Right atrium auricular region (tissue), 2 donors: ENCODE measurements at regions not wholly inside any gene's neighbourhood (a gene's known extent, or its start where the extent isn't known, plus 50 kb on each side); places are given as distances from the start of the nearest gene placed in this dataset.

Experiments used
- DNase-seq: peaks from one replicate; pipeline ENCODE4 v3.0.0-alpha.2; 2019; ENCODE audit warnings: low spot score
- H3K27ac ChIP-seq, 2 donors: fragments of 200-600 bp; sonication (generic); 1 replicate in 1 of 2; 2 replicates in 1 of 2; pipeline ENCODE4 v1.5.1; 2016 to 2019
- H3K27me3 ChIP-seq, 2 donors: fragments of 200-600 bp; sonication (generic); one replicate each; pipeline versions ENCODE4 v1.5.1 to v1.6.0; 2017 to 2019
- H3K36me3 ChIP-seq: fragments of 200-600 bp; sonication (generic); one replicate; pipeline ENCODE4 v1.5.1; 2016
- H3K4me1 ChIP-seq, 2 donors: fragments of 200-600 bp; sonication (generic); one replicate each; pipeline versions ENCODE4 v1.5.1 to v1.6.0; 2017 to 2019
- H3K4me3 ChIP-seq, 2 donors: fragments of 200-600 bp; sonication (generic); 1 replicate in 1 of 2; 2 replicates in 1 of 2; pipeline ENCODE4 v1.5.1; 2017 to 2019; ENCODE audit warnings: mild to moderate bottlenecking in 1 of 2, moderate library complexity in 1 of 2
- H3K9me3 ChIP-seq, 2 donors: fragments of 200-600 bp; sonication (generic); one replicate each; pipeline ENCODE4 v1.5.1; 2019
- CTCF ChIP-seq, 2 donors: fragments of 200-600 bp; sonication (generic); IDR thresholded peaks; one replicate each; pipeline ENCODE4 v1.5.1; 2019; ENCODE audit warnings: antibody characterized with exemption in 2 of 2

- H3K27me3 ChIP-seq: no peaks in the 10 kb centered on the region
- H3K9me3 ChIP-seq: peaks cover 0 to 10% of the 10 kb centered on the region in 2 donors
- H3K4me1 ChIP-seq: no peaks in the 10 kb centered on the region
- no peak overlapping the region for H3K4me3 ChIP-seq
- no peak overlapping the region for H3K27ac ChIP-seq
- no peak for TF ChIP-seq CTCF (IDR thresholded peaks at IDR 0.05)
- no peaks in the 10 kb centered on the region for H3K36me3 ChIP-seq
- DNase-seq: no peak
Measured at GRCh38 chrX:20479896-20480295, 213.2 kb upstream of the RPS6KA3 start.

DNA sequence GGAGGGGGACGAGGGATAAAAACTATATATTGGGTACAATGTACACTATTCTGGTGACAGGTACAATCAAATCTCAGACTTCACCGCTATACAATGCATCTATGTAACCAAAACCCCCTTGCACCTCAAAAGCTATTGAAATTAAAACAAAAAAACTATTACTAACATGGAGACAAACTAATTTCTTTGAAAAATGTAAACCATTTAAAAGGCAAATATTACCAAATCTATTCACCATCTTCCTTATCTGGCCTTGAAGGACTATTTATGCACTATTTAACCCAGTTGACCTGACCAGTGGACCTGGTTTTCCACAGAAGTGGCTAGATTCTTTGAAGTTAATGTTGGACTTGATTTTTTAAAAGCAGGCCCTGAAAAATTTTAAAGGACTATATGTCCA lies 212.3 kb upstream of the RPS6KA3 start:
- Histone ChIP-seq H3K4me3 (no peak overlapping the region), H3K4me1 (no peaks in the 10 kb centered on the region), H3K36me3 (no peaks in the 10 kb centered on the region), H3K9me3 (peaks cover 0 to 10% of the 10 kb centered on the region in 2 donors), H3K27ac (no peak overlapping the region), H3K27me3 (no peaks in the 10 kb centered on the region)
- TF ChIP-seq CTCF (IDR thresholded peaks at IDR 0.05): no peak
- no peak for DNase-seq

GRCh38 chrX:20477836-20478524 lies 211.3 kb upstream of the RPS6KA3 start:
- H3K27ac ChIP-seq: no peak overlapping the region
- no peaks in the 10 kb centered on the region for H3K9me3 ChIP-seq
- no peak for DNase-seq
- no peak for TF ChIP-seq CTCF (IDR thresholded peaks at IDR 0.05)
- no peaks in the 10 kb centered on the region for H3K4me1 ChIP-seq
- no peaks in the 10 kb centered on the region for H3K27me3 ChIP-seq
- H3K4me3 ChIP-seq: no peak overlapping the region
- H3K36me3 ChIP-seq: no peaks in the 10 kb centered on the region

DNA sequence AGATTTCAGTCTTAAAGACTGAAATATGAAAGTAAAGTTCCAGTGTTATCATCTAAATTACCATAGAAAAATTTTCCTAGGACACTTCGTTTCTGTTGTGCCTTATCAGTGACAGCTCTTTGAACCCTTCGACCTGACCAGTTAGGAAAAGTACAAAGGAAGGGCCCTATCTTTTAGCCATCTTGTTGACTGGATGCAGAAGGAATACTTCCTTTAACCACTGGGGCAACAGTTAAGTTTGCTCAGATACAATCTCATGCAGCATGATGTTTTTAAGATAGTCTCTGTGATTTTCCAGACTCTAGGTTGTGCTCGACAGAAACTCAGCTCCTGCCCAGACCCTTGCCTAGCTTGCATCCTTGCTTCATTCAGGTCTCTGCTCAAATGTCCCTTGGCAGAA lies 210.5 kb upstream of the RPS6KA3 start:
- Histone ChIP-seq H3K27me3 (no peaks in the 10 kb centered on the region), H3K36me3 (no peaks in the 10 kb centered on the region), H3K4me1 (no peaks in the 10 kb centered on the region), H3K9me3 (no peaks in the 10 kb centered on the region), H3K4me3 (no peak overlapping the region), H3K27ac (no peak overlapping the region)
- no peak for TF ChIP-seq CTCF (IDR thresholded peaks at IDR 0.05)
- no peak for DNase-seq

DNA sequence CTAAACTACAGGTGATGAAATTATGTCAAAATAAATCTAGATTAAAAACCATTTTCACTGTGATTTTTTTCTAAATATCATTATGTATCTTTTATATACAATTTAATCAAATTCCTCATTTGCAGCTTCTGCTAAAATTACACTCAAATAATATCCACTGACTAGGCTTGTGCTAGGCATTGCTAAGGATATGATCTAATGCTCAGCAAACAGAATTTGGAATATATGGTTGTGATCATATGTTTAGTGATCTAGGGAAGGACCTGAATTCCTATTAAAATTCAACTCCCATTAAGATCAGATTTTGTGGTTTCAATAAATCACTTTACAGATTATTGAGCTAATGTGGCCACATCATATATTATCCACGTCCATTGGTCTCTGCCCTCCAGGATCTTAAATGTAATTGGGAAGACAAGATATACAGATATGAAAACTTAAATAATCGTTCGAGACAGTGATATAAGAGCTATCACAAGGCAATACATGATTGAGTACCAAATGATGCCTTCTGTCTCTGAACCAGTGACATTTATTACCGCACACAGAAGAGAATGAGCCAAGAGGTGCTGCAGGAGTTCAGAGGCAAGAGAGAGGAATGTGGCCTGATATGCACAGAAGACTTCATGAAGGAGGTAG lies 206.0 kb upstream of the RPS6KA3 start:
- no peak for DNase-seq
- H3K27ac ChIP-seq: no peak overlapping the region
- no peak overlapping the region for H3K4me3 ChIP-seq
- no peaks in the 10 kb centered on the region for H3K27me3 ChIP-seq
- H3K4me1 ChIP-seq: no peaks in the 10 kb centered on the region
- H3K36me3 ChIP-seq: no peaks in the 10 kb centered on the region
- no peak for TF ChIP-seq CTCF (IDR thresholded peaks at IDR 0.05)
- H3K9me3 ChIP-seq: no peaks in the 10 kb centered on the region

- Histone ChIP-seq H3K9me3 (no peaks in the 10 kb centered on the region), H3K27ac (no peak overlapping the region), H3K4me3 (no peak overlapping the region), H3K27me3 (no peaks in the 10 kb centered on the region), H3K36me3 (no peaks in the 10 kb centered on the region), H3K4me1 (no peaks in the 10 kb centered on the region)
- DNase-seq: no peak
- no peak for TF ChIP-seq CTCF (IDR thresholded peaks at IDR 0.05)
Measured at GRCh38 chrX:20472148-20472547, 205.4 kb upstream of the RPS6KA3 start.
